ENCODE measurements at regions not wholly inside any gene's neighbourhood (a gene's known extent, or its start where the extent isn't known, plus 50 kb on each side); places are given as distances from the start of the nearest gene placed in this dataset.

- Histone ChIP-seq H3K36me3 (ENCODE audit: insufficient read depth, low read length) (no peaks in the 10 kb centered on the region), H3K27ac (ENCODE audit: low read depth, low read length, poor library complexity, severe bottlenecking) (no peak overlapping the region), H3K27me3 (ENCODE audit: insufficient read depth, low read length) (no peaks in the 10 kb centered on the region), H3K9me3 (ENCODE audit: low read length) (no peaks in the 10 kb centered on the region), H2AFZ (ENCODE audit: low read length) (no peak overlapping the region), H3K4me3 (ENCODE audit: low read depth, low read length, poor library complexity, severe bottlenecking) (no peak overlapping the region), H4K20me1 (ENCODE audit: insufficient read depth, low read length) (no peaks in the 10 kb centered on the region), H3K9ac (ENCODE audit: low read length) (no peak overlapping the region), H3K4me2 (ENCODE audit: low read length) (no peak overlapping the region), H3F3A (ENCODE audit: insufficient read depth, low read length) (no peaks in the 10 kb centered on the region), H3K79me2 (ENCODE audit: insufficient read depth, low read length) (no peaks in the 10 kb centered on the region), H3K4me1 (ENCODE audit: insufficient read depth, low read length, severe bottlenecking) (no peaks in the 10 kb centered on the region), H3K9me2 (ENCODE audit: low read depth, low read length) (no peaks in the 10 kb centered on the region)
- no peak for TF ChIP-seq EZH2 (IDR thresholded peaks at IDR 0.05; ENCODE audit: borderline replicate concordance, low read length)
- TF ChIP-seq CTCF (IDR thresholded peaks at IDR 0.05; ENCODE audit: low read length) = no peak
Measured at GRCh38 chr11:45527898-45528297, 137.5 kb downstream of the CHST1 start.

- Histone ChIP-seq H3K9me3 (ENCODE audit: low read length) (no peaks in the 10 kb centered on the region), H3K4me2 (ENCODE audit: low read length) (no peak overlapping the region), H4K20me1 (ENCODE audit: insufficient read depth, low read length) (no peaks in the 10 kb centered on the region), H3K79me2 (ENCODE audit: insufficient read depth, low read length) (no peaks in the 10 kb centered on the region), H2AFZ (ENCODE audit: low read length) (no peak overlapping the region), H3K4me1 (ENCODE audit: insufficient read depth, low read length, severe bottlenecking) (no peaks in the 10 kb centered on the region), H3K9me2 (ENCODE audit: low read depth, low read length) (no peaks in the 10 kb centered on the region), H3K27me3 (ENCODE audit: insufficient read depth, low read length) (no peaks in the 10 kb centered on the region), H3K36me3 (ENCODE audit: insufficient read depth, low read length) (no peaks in the 10 kb centered on the region), H3K4me3 (ENCODE audit: low read depth, low read length, poor library complexity, severe bottlenecking) (no peak overlapping the region), H3K27ac (ENCODE audit: low read depth, low read length, poor library complexity, severe bottlenecking) (no peak overlapping the region), H3K9ac (ENCODE audit: low read length) (no peak overlapping the region), H3F3A (ENCODE audit: insufficient read depth, low read length) (no peaks in the 10 kb centered on the region)
- TF ChIP-seq CTCF (IDR thresholded peaks at IDR 0.05; ENCODE audit: low read length) = no peak
- TF ChIP-seq EZH2 (IDR thresholded peaks at IDR 0.05; ENCODE audit: borderline replicate concordance, low read length) = no peak
Measured at GRCh38 chr11:45525393-45525792, 140.0 kb downstream of the CHST1 start.

- Histone ChIP-seq H3K36me3 (ENCODE audit: insufficient read depth, low read length) (no peaks in the 10 kb centered on the region), H3K79me2 (ENCODE audit: insufficient read depth, low read length) (no peaks in the 10 kb centered on the region), H3K27me3 (ENCODE audit: insufficient read depth, low read length) (no peaks in the 10 kb centered on the region), H3K4me2 (ENCODE audit: low read length) (no peak overlapping the region), H2AFZ (ENCODE audit: low read length) (no peak overlapping the region), H3K4me1 (ENCODE audit: insufficient read depth, low read length, severe bottlenecking) (no peaks in the 10 kb centered on the region), H3K4me3 (ENCODE audit: low read depth, low read length, poor library complexity, severe bottlenecking) (no peak overlapping the region), H3K9me2 (ENCODE audit: low read depth, low read length) (no peaks in the 10 kb centered on the region), H3K27ac (ENCODE audit: low read depth, low read length, poor library complexity, severe bottlenecking) (no peak overlapping the region), H4K20me1 (ENCODE audit: insufficient read depth, low read length) (no peaks in the 10 kb centered on the region), H3F3A (ENCODE audit: insufficient read depth, low read length) (no peaks in the 10 kb centered on the region), H3K9me3 (ENCODE audit: low read length) (no peaks in the 10 kb centered on the region), H3K9ac (ENCODE audit: low read length) (no peak overlapping the region)
- TF ChIP-seq CTCF (IDR thresholded peaks at IDR 0.05; ENCODE audit: low read length) (no peak), EZH2 (IDR thresholded peaks at IDR 0.05; ENCODE audit: borderline replicate concordance, low read length) (no peak)
Measured at GRCh38 chr11:45523760-45524159, 141.7 kb downstream of the CHST1 start.
